ENCODE measurements at regions not wholly inside any gene's neighbourhood (a gene's known extent, or its start where the extent isn't known, plus 50 kb on each side); places are given as distances from the start of the nearest gene placed in this dataset.

DNA sequence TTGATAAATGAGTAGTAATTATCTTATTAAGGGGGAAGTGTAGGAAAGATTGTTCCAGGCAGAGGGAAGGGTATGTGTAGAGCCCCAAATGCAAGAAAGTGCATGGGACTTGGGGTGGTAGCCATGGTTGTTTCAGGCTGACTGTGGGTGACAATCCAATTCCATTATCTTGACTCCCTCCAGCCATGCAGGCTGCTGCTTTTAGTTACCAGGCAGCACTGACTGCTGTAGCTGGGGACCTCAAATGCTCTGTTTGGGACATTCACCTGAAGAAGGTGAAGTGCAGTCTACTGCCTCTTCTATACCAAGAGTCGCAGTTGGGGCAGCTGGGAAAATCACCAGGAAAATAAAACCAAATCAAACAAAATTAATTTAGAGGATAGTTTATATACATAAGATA, 102.4 kb upstream of the NR3C1 start:
- TF ChIP-seq CTCF (conservative IDR thresholded peaks at IDR 0.05) (no peak), EZH2 (IDR thresholded peaks at IDR 0.05; ENCODE audit: low read depth) (no peak)

All from PC-9 (cell line).